Breast epithelium (tissue), 3 donors: ENCODE measurements at regions not wholly inside any gene's neighbourhood (a gene's known extent, or its start where the extent isn't known, plus 50 kb on each side); places are given as distances from the start of the nearest gene placed in this dataset.

ENCODE experiments used
- POLR2A ChIP-seq: fragments of 450-650 bp; IDR thresholded peaks from one replicate; pipeline ENCODE4 v1.6.1; 2016; ENCODE audit warnings: antibody characterized with exemption, mild to moderate bottlenecking, moderate library complexity
- POLR2AphosphoS5 ChIP-seq, 3 donors: sonication (generic); formaldehyde crosslinking; IDR thresholded peaks; one replicate each; pipeline ENCODE4 v1.6.1; 2017; ENCODE audit warnings: antibody characterized with exemption in 3 of 3
- TF ChIP-seq, protein P1 (sequence below), 3 donors: fragments of 450-650 bp; IDR thresholded peaks; one replicate each; pipeline ENCODE4 v1.5.1; 2016 to 2017; ENCODE audit warnings: antibody characterized with exemption in 3 of 3, mild to moderate bottlenecking in 3 of 3, moderate library complexity in 3 of 3

- TF ChIP-seq POLR2AphosphoS5 (IDR thresholded peaks at IDR 0.05) (no peak), POLR2A (no peak)
- TF ChIP-seq, protein P1, sequence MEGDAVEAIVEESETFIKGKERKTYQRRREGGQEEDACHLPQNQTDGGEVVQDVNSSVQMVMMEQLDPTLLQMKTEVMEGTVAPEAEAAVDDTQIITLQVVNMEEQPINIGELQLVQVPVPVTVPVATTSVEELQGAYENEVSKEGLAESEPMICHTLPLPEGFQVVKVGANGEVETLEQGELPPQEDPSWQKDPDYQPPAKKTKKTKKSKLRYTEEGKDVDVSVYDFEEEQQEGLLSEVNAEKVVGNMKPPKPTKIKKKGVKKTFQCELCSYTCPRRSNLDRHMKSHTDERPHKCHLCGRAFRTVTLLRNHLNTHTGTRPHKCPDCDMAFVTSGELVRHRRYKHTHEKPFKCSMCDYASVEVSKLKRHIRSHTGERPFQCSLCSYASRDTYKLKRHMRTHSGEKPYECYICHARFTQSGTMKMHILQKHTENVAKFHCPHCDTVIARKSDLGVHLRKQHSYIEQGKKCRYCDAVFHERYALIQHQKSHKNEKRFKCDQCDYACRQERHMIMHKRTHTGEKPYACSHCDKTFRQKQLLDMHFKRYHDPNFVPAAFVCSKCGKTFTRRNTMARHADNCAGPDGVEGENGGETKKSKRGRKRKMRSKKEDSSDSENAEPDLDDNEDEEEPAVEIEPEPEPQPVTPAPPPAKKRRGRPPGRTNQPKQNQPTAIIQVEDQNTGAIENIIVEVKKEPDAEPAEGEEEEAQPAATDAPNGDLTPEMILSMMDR (IDR thresholded peaks at IDR 0.05) = no peak
Measured at GRCh38 chr21:16855164-16855667, 657.6 kb upstream of the CXADR start.
